Stimulated activated naive B cell treated with anti-CD40 and anti-IgM and Interleukin-4, amounts not matched to agents 10 μg/mL and 1 μg/mL and 100 μg/mL, for 72 hours (primary cell): ENCODE measurements at regions not wholly inside any gene's neighbourhood (a gene's known extent, or its start where the extent isn't known, plus 50 kb on each side); places are given as distances from the start of the nearest gene placed in this dataset.

Experiments
- ATAC-seq, 2 donors: fragments of 150-1000 bp; cut with Tn5 transposase; replicated peaks; 2 replicates each; pipeline ENCODE4 v1.10.0; 2021; ENCODE audit warnings: moderate library complexity in 1 of 2
- DNase-seq: peaks from one replicate; pipeline ENCODE4 v3.0.0; 2021
- H3K27ac Mint-ChIP-seq: one replicate; pipeline ENCODE4 v1.8.0; 2022; ENCODE audit warnings: mild to moderate bottlenecking, mixed read lengths
- H3K27me3 Mint-ChIP-seq, 2 donors: one replicate each; pipeline ENCODE4 v1.8.0; 2022; ENCODE audit warnings: mixed read lengths in 2 of 2
- H3K36me3 Mint-ChIP-seq, 2 donors: one replicate each; pipeline ENCODE4 v1.8.0; 2022; ENCODE audit warnings: mixed read lengths in 2 of 2, mild to moderate bottlenecking in 1 of 2
- H3K4me1 Mint-ChIP-seq, 2 donors: one replicate each; pipeline ENCODE4 v1.8.0; 2022; ENCODE audit warnings: mixed read lengths in 2 of 2, mild to moderate bottlenecking in 1 of 2
- H3K4me3 Mint-ChIP-seq, 2 donors: one replicate each; pipeline ENCODE4 v1.8.0; 2022; ENCODE audit warnings: mild to moderate bottlenecking in 2 of 2, mixed read lengths in 2 of 2, moderate library complexity in 1 of 2
- H3K9me3 Mint-ChIP-seq, 2 donors: one replicate each; pipeline ENCODE4 v1.8.0; 2022; ENCODE audit warnings: mixed read lengths in 2 of 2, mild to moderate bottlenecking in 1 of 2

GRCh38 chr11:92820860-92821259 is 148.6 kb upstream of the MTNR1B start:
- no peak overlapping the region for H3K27ac Mint-ChIP-seq
- ATAC-seq (no peak), DNase-seq (no peak)
- no peaks in the 10 kb centered on the region for H3K27me3 Mint-ChIP-seq
- no peak overlapping the region for H3K4me3 Mint-ChIP-seq
- no peaks in the 10 kb centered on the region for H3K4me1 Mint-ChIP-seq
- H3K36me3 Mint-ChIP-seq, result no peaks in the 10 kb centered on the region
- H3K9me3 Mint-ChIP-seq, result no peaks in the 10 kb centered on the region

GRCh38 chr11:92822410-92822809 is 147.0 kb upstream of the MTNR1B start:
- Mint-ChIP-seq H3K4me1 (no peaks in the 10 kb centered on the region), H3K9me3 (no peaks in the 10 kb centered on the region), H3K36me3 (no peaks in the 10 kb centered on the region), H3K27me3 (no peaks in the 10 kb centered on the region), H3K4me3 (no peak overlapping the region), H3K27ac (no peak overlapping the region)
- DNase-seq (no peak), ATAC-seq (no peak)

GRCh38 chr11:92826136-92826535 is 143.3 kb upstream of the MTNR1B start:
- no peaks in the 10 kb centered on the region for H3K27me3 Mint-ChIP-seq
- no peak overlapping the region for H3K27ac Mint-ChIP-seq
- DNase-seq, result no peak
- H3K4me3 Mint-ChIP-seq, result no peak overlapping the region
- H3K36me3 Mint-ChIP-seq, result no peaks in the 10 kb centered on the region
- H3K4me1 Mint-ChIP-seq, result no peaks in the 10 kb centered on the region
- H3K9me3 Mint-ChIP-seq, result peaks cover 0 to 2% of the 10 kb centered on the region in 2 donors
- no peak for ATAC-seq

GRCh38 chr11:92826603-92827002 is 142.8 kb upstream of the MTNR1B start:
- H3K27ac Mint-ChIP-seq, result no peak overlapping the region
- H3K27me3 Mint-ChIP-seq, result no peaks in the 10 kb centered on the region
- DNase-seq, result no peak
- no peaks in the 10 kb centered on the region for H3K4me1 Mint-ChIP-seq
- H3K36me3 Mint-ChIP-seq, result no peaks in the 10 kb centered on the region
- H3K4me3 Mint-ChIP-seq, result no peak overlapping the region
- no peak for ATAC-seq
- peaks cover 0 to 2% of the 10 kb centered on the region in 2 donors for H3K9me3 Mint-ChIP-seq

GRCh38 chr11:92827132-92827531 is 142.3 kb upstream of the MTNR1B start:
- H3K36me3 Mint-ChIP-seq, result no peaks in the 10 kb centered on the region
- DNase-seq (no peak), ATAC-seq (no peak)
- no peak overlapping the region for H3K4me3 Mint-ChIP-seq
- no peak overlapping the region for H3K27ac Mint-ChIP-seq
- H3K27me3 Mint-ChIP-seq, result no peaks in the 10 kb centered on the region
- H3K4me1 Mint-ChIP-seq, result no peaks in the 10 kb centered on the region
- peaks cover 0 to 3% of the 10 kb centered on the region in 2 donors for H3K9me3 Mint-ChIP-seq

- no peaks in the 10 kb centered on the region for H3K36me3 Mint-ChIP-seq
- no peak for ATAC-seq
These were observed 140.9 kb upstream of the MTNR1B start for GRCh38 chr11:92828556-92828955.

GRCh38 chr11:92829121-92829520 is 140.3 kb upstream of the MTNR1B start:
- H3K27ac Mint-ChIP-seq, result no peak overlapping the region
- no peaks in the 10 kb centered on the region for H3K36me3 Mint-ChIP-seq
- no peaks in the 10 kb centered on the region for H3K27me3 Mint-ChIP-seq
- H3K4me3 Mint-ChIP-seq, result no peak overlapping the region
- DNase-seq (no peak), ATAC-seq (no peak)
- peaks cover 0 to 3% of the 10 kb centered on the region in 2 donors for H3K9me3 Mint-ChIP-seq
- H3K4me1 Mint-ChIP-seq, result no peaks in the 10 kb centered on the region

More at GRCh38 chr11:92828556-92828955, 140.9 kb upstream of the MTNR1B start:
- H3K9me3 Mint-ChIP-seq, result peaks cover 0 to 3% of the 10 kb centered on the region in 2 donors
- no peaks in the 10 kb centered on the region for H3K4me1 Mint-ChIP-seq
- no peak overlapping the region for H3K4me3 Mint-ChIP-seq
- H3K27ac Mint-ChIP-seq, result no peak overlapping the region
- H3K27me3 Mint-ChIP-seq, result no peaks in the 10 kb centered on the region
- DNase-seq, result no peak

- Mint-ChIP-seq H3K4me3 (no peak overlapping the region), H3K36me3 (no peaks in the 10 kb centered on the region), H3K27me3 (no peaks in the 10 kb centered on the region), H3K9me3 (peaks cover 0 to 3% of the 10 kb centered on the region in 2 donors), H3K4me1 (no peaks in the 10 kb centered on the region), H3K27ac (no peak overlapping the region)
- ATAC-seq, result no peak
- no peak for DNase-seq
These were observed 139.8 kb upstream of the MTNR1B start for GRCh38 chr11:92829671-92830070.

GRCh38 chr11:92830377-92831155 is 138.9 kb upstream of the MTNR1B start:
- no peak overlapping the region for H3K4me3 Mint-ChIP-seq
- H3K27me3 Mint-ChIP-seq, result no peaks in the 10 kb centered on the region

GRCh38 chr11:92834296-92835020 is 135.0 kb upstream of the MTNR1B start:
- no peak for ATAC-seq
- Mint-ChIP-seq H3K9me3 (peaks cover 0 to 3% of the 10 kb centered on the region in 2 donors), H3K27me3 (no peaks in the 10 kb centered on the region), H3K27ac (no peak overlapping the region), H3K4me1 (no peaks in the 10 kb centered on the region), H3K36me3 (no peaks in the 10 kb centered on the region), H3K4me3 (no peak overlapping the region)
- no peak for DNase-seq

More at GRCh38 chr11:92830377-92831155, 138.9 kb upstream of the MTNR1B start:
- no peak for DNase-seq
- H3K4me1 Mint-ChIP-seq, result no peaks in the 10 kb centered on the region
- no peak for ATAC-seq
- H3K9me3 Mint-ChIP-seq, result peaks cover 0 to 3% of the 10 kb centered on the region in 2 donors
- H3K27ac Mint-ChIP-seq, result no peak overlapping the region
- H3K36me3 Mint-ChIP-seq, result no peaks in the 10 kb centered on the region

- DNase-seq (no peak), ATAC-seq (no peak)
- Mint-ChIP-seq H3K9me3 (no peaks in the 10 kb centered on the region), H3K27me3 (no peaks in the 10 kb centered on the region), H3K27ac (no peak overlapping the region), H3K36me3 (no peaks in the 10 kb centered on the region), H3K4me3 (no peak overlapping the region), H3K4me1 (no peaks in the 10 kb centered on the region)
These were observed 131.9 kb upstream of the MTNR1B start for GRCh38 chr11:92837595-92837994.

GRCh38 chr11:92838759-92839310 is 130.6 kb upstream of the MTNR1B start:
- H3K27me3 Mint-ChIP-seq, result no peaks in the 10 kb centered on the region
- H3K4me1 Mint-ChIP-seq, result no peaks in the 10 kb centered on the region
- no peaks in the 10 kb centered on the region for H3K9me3 Mint-ChIP-seq
- DNase-seq, result no peak
- no peak overlapping the region for H3K4me3 Mint-ChIP-seq
- H3K36me3 Mint-ChIP-seq, result no peaks in the 10 kb centered on the region
- no peak overlapping the region for H3K27ac Mint-ChIP-seq
- ATAC-seq, result no peak

GRCh38 chr11:92839450-92839849 is 130.0 kb upstream of the MTNR1B start:
- no peaks in the 10 kb centered on the region for H3K9me3 Mint-ChIP-seq
- no peak overlapping the region for H3K27ac Mint-ChIP-seq
- no peaks in the 10 kb centered on the region for H3K27me3 Mint-ChIP-seq
- no peaks in the 10 kb centered on the region for H3K36me3 Mint-ChIP-seq
- no peak for DNase-seq
- ATAC-seq, result no peak
- no peaks in the 10 kb centered on the region for H3K4me1 Mint-ChIP-seq
- H3K4me3 Mint-ChIP-seq, result no peak overlapping the region

- Mint-ChIP-seq H3K27me3 (no peaks in the 10 kb centered on the region), H3K27ac (no peak overlapping the region), H3K4me1 (no peaks in the 10 kb centered on the region), H3K36me3 (no peaks in the 10 kb centered on the region), H3K4me3 (no peak overlapping the region), H3K9me3 (no peaks in the 10 kb centered on the region)
- DNase-seq (no peak), ATAC-seq (no peak)
These were observed 127.7 kb upstream of the MTNR1B start for GRCh38 chr11:92841719-92842118.

- Mint-ChIP-seq H3K4me1 (no peaks in the 10 kb centered on the region), H3K27me3 (no peaks in the 10 kb centered on the region), H3K9me3 (no peaks in the 10 kb centered on the region), H3K27ac (no peak overlapping the region), H3K36me3 (no peaks in the 10 kb centered on the region), H3K4me3 (no peak overlapping the region)
- ATAC-seq, result no peak
- no peak for DNase-seq
These were observed 126.0 kb upstream of the MTNR1B start for GRCh38 chr11:92843455-92843854.
